Astrocyte (in vitro differentiated cells and primary cell): ENCODE measurements at regions not wholly inside any gene's neighbourhood (a gene's known extent, or its start where the extent isn't known, plus 50 kb on each side); places are given as distances from the start of the nearest gene placed in this dataset.

Experiments used
- DNase-seq: peaks from one replicate; pipeline ENCODE4 v3.0.0-alpha.2; 2010; ENCODE audit warnings: low read depth
- FAIRE-seq: peaks from 2 replicates; lab custom pipeline; 2011; peaks lifted over from hg19 to GRCh38; lab: Jason Lieb, UNC
- H2AFZ ChIP-seq: 2 replicates; pipeline ENCODE4 v1.6.0; 2012; ENCODE audit warnings: low read depth, low read length, inconsistent platforms
- H3K27ac ChIP-seq: 2 replicates; pipeline ENCODE4 v1.5.1; 2011; ENCODE audit warnings: low read depth, low read length, inconsistent platforms
- H3K27me3 ChIP-seq: 2 replicates; pipeline ENCODE4 v1.6.0; 2011; ENCODE audit warnings: low read length, inconsistent platforms; ENCODE audit not compliant: insufficient read depth
- H3K36me3 ChIP-seq: 2 replicates; pipeline ENCODE4 v1.5.1; 2011; ENCODE audit warnings: low read length, inconsistent platforms; ENCODE audit not compliant: insufficient read depth
- H3K4me1 ChIP-seq: 2 replicates; pipeline ENCODE4 v1.5.1; 2011; ENCODE audit warnings: low read length, inconsistent platforms; ENCODE audit not compliant: insufficient read depth
- H3K4me2 ChIP-seq: 2 replicates; pipeline ENCODE4 v1.6.0; 2012; ENCODE audit warnings: low read length, inconsistent platforms
- H3K4me3 ChIP-seq: 2 replicates; pipeline ENCODE4 v1.5.1; 2011; ENCODE audit warnings: low read depth, mild to moderate bottlenecking, low read length, inconsistent platforms; ENCODE audit not compliant: insufficient read depth
- H3K79me2 ChIP-seq: 2 replicates; pipeline ENCODE4 v1.6.0; 2012; ENCODE audit warnings: mild to moderate bottlenecking, low read length, inconsistent platforms; ENCODE audit not compliant: insufficient read depth
- H3K9ac ChIP-seq: 2 replicates; pipeline ENCODE4 v1.6.0; 2012; ENCODE audit warnings: mild to moderate bottlenecking, low read length, inconsistent platforms
- H3K9me3 ChIP-seq: 2 replicates; pipeline ENCODE4 v1.5.1; 2012; ENCODE audit warnings: low read depth, mild to moderate bottlenecking, low read length, inconsistent platforms; ENCODE audit not compliant: insufficient read depth
- H4K20me1 ChIP-seq: 2 replicates; pipeline ENCODE4 v1.6.0; 2012; ENCODE audit warnings: low read length, inconsistent platforms; ENCODE audit not compliant: insufficient read depth
- H3K27ac Mint-ChIP-seq: one replicate; pipeline ENCODE4 v1.8.0; 2021; ENCODE audit warnings: mild to moderate bottlenecking, mixed read lengths; ENCODE audit not compliant: unreplicated experiment
- H3K27me3 Mint-ChIP-seq: one replicate; pipeline ENCODE4 v1.8.0; 2021; ENCODE audit warnings: low read depth, mixed read lengths; ENCODE audit not compliant: unreplicated experiment
- H3K36me3 Mint-ChIP-seq: one replicate; pipeline ENCODE4 v1.8.0; 2021; ENCODE audit warnings: low read depth, mixed read lengths; ENCODE audit not compliant: unreplicated experiment
- H3K4me1 Mint-ChIP-seq: one replicate; pipeline ENCODE4 v1.8.0; 2021; ENCODE audit warnings: low read depth, mixed read lengths; ENCODE audit not compliant: unreplicated experiment
- H3K4me3 Mint-ChIP-seq: one replicate; pipeline ENCODE4 v1.8.0; 2021; ENCODE audit warnings: mild to moderate bottlenecking, moderate library complexity, mixed read lengths; ENCODE audit not compliant: unreplicated experiment
- H3K9me3 Mint-ChIP-seq: one replicate; pipeline ENCODE4 v1.8.0; 2021; ENCODE audit warnings: mild to moderate bottlenecking, mixed read lengths; ENCODE audit not compliant: unreplicated experiment
- CTCF ChIP-seq: IDR thresholded peaks from 2 replicates; pipeline ENCODE4 v1.5.1; 2011; ENCODE audit warnings: low read depth, mild to moderate bottlenecking, inconsistent platforms, low read length, moderate library complexity; ENCODE audit not compliant: insufficient read depth
- EZH2 ChIP-seq: IDR thresholded peaks from 2 replicates; pipeline ENCODE4 v1.6.1; 2012; ENCODE audit warnings: mild to moderate bottlenecking, low read length, inconsistent platforms; ENCODE audit not compliant: insufficient read depth

GRCh38 chr2:234320066-234320465, 176.8 kb downstream of the ARL4C start:
- H3K36me3 Mint-ChIP-seq = no peaks in the 10 kb centered on the region
- H3K27me3 ChIP-seq = no peaks in the 10 kb centered on the region
- no peaks in the 10 kb centered on the region for H3K4me1 ChIP-seq
- no peak overlapping the region for H2AFZ ChIP-seq
- no peaks in the 10 kb centered on the region for H3K79me2 ChIP-seq
- H3K9ac ChIP-seq = no peak overlapping the region
- no peak overlapping the region for H3K4me3 Mint-ChIP-seq
- H3K36me3 ChIP-seq = no peaks in the 10 kb centered on the region
- H3K27me3 Mint-ChIP-seq = no peaks in the 10 kb centered on the region
- no peak overlapping the region for H3K27ac Mint-ChIP-seq
- no peaks in the 10 kb centered on the region for H3K4me1 Mint-ChIP-seq
- H3K4me3 ChIP-seq = no peak overlapping the region
- no peak for FAIRE-seq
- H3K9me3 Mint-ChIP-seq = no peaks in the 10 kb centered on the region
- H3K9me3 ChIP-seq = no peaks in the 10 kb centered on the region
- no peak overlapping the region for H3K4me2 ChIP-seq
- H4K20me1 ChIP-seq = no peaks in the 10 kb centered on the region
- TF ChIP-seq EZH2 = no peak
- no peak for TF ChIP-seq CTCF
- H3K27ac ChIP-seq = no peak overlapping the region
- no peak for DNase-seq

GRCh38 chr2:234318361-234318760, 178.5 kb downstream of the ARL4C start:
- Histone ChIP-seq H3K4me1 (no peaks in the 10 kb centered on the region), H3K4me2 (no peak overlapping the region), H3K27ac (no peak overlapping the region), H3K27me3 (no peaks in the 10 kb centered on the region), H3K79me2 (no peaks in the 10 kb centered on the region), H2AFZ (no peak overlapping the region), H3K36me3 (no peaks in the 10 kb centered on the region), H4K20me1 (no peaks in the 10 kb centered on the region), H3K9ac (no peak overlapping the region), H3K9me3 (no peaks in the 10 kb centered on the region), H3K4me3 (no peak overlapping the region)
- Mint-ChIP-seq H3K27ac (no peak overlapping the region), H3K4me3 (no peak overlapping the region), H3K4me1 (no peaks in the 10 kb centered on the region), H3K27me3 (no peaks in the 10 kb centered on the region), H3K9me3 (no peaks in the 10 kb centered on the region), H3K36me3 (no peaks in the 10 kb centered on the region)
- FAIRE-seq (no peak), DNase-seq (no peak)
- TF ChIP-seq EZH2 (no peak), CTCF (no peak)

GRCh38 chr2:234313558-234313957, 183.3 kb downstream of the ARL4C start:
- DNase-seq (no peak), FAIRE-seq (no peak)
- H3K27me3 Mint-ChIP-seq = no peaks in the 10 kb centered on the region
- Histone ChIP-seq H3K9ac (no peak overlapping the region), H3K79me2 (no peaks in the 10 kb centered on the region), H3K27ac (no peak overlapping the region), H3K4me2 (no peak overlapping the region), H2AFZ (no peak overlapping the region), H3K27me3 (no peaks in the 10 kb centered on the region), H3K4me1 (peaks cover 6% of the 10 kb centered on the region), H3K9me3 (no peaks in the 10 kb centered on the region), H3K4me3 (no peak overlapping the region), H3K36me3 (no peaks in the 10 kb centered on the region), H4K20me1 (no peaks in the 10 kb centered on the region)
- no peaks in the 10 kb centered on the region for H3K9me3 Mint-ChIP-seq
- no peak overlapping the region for H3K4me3 Mint-ChIP-seq
- TF ChIP-seq CTCF = no peak
- H3K27ac Mint-ChIP-seq = no peak overlapping the region
- H3K36me3 Mint-ChIP-seq = no peaks in the 10 kb centered on the region
- H3K4me1 Mint-ChIP-seq = peaks cover 4% of the 10 kb centered on the region
